HG02623 (cell line): ENCODE measurements at regions not wholly inside any gene's neighbourhood (a gene's known extent, or its start where the extent isn't known, plus 50 kb on each side); places are given as distances from the start of the nearest gene placed in this dataset.

Experiments used
- ATAC-seq: cut with Tn5 transposase; IDR thresholded peaks from one replicate; pipeline ENCODE4 v1.9.1; 2021; ENCODE audit warnings: moderate library complexity; ENCODE audit not compliant: unreplicated experiment

GRCh38 chr17:70230850-70231640 is 61.7 kb downstream of the KCNJ2 start:
- no peak for ATAC-seq

- no peak for ATAC-seq
Measured at GRCh38 chr17:70232466-70232865, 63.1 kb downstream of the KCNJ2 start.

- ATAC-seq = no peak
Measured at GRCh38 chr17:70235252-70235651, 65.9 kb downstream of the KCNJ2 start.

- no peak for ATAC-seq
Measured at GRCh38 chr17:70238228-70238627, 68.9 kb downstream of the KCNJ2 start.

- ATAC-seq = no peak
Measured at GRCh38 chr17:70238646-70239045, 69.3 kb downstream of the KCNJ2 start.

- no peak for ATAC-seq
Measured at GRCh38 chr17:70239391-70239826, 70.1 kb downstream of the KCNJ2 start.

GRCh38 chr17:70241071-70241470 is 71.7 kb downstream of the KCNJ2 start:
- no peak for ATAC-seq

GRCh38 chr17:70242781-70243437 is 73.6 kb downstream of the KCNJ2 start:
- no peak for ATAC-seq

- no peak for ATAC-seq
Measured at GRCh38 chr17:70251706-70252105, 82.4 kb downstream of the KCNJ2 start.

- ATAC-seq = no peak
Measured at GRCh38 chr17:70254735-70255460, 85.6 kb downstream of the KCNJ2 start.

GRCh38 chr17:70256751-70257150 is 87.4 kb downstream of the KCNJ2 start:
- no peak for ATAC-seq

GRCh38 chr17:70258465-70258864 is 89.1 kb downstream of the KCNJ2 start:
- no peak for ATAC-seq

- ATAC-seq = no peak
Measured at GRCh38 chr17:70259400-70259799, 90.1 kb downstream of the KCNJ2 start.

- no peak for ATAC-seq
Measured at GRCh38 chr17:70261170-70261569, 91.8 kb downstream of the KCNJ2 start.

- ATAC-seq = no peak
Measured at GRCh38 chr17:70265471-70265870, 96.1 kb downstream of the KCNJ2 start.

- ATAC-seq = no peak
Measured at GRCh38 chr17:70266394-70266793, 97.1 kb downstream of the KCNJ2 start.

- no peak for ATAC-seq
Measured at GRCh38 chr17:70268383-70268782, 99.1 kb downstream of the KCNJ2 start.

GRCh38 chr17:70270554-70270953 is 101.2 kb downstream of the KCNJ2 start:
- no peak for ATAC-seq

- ATAC-seq = no peak
Measured at GRCh38 chr17:70271200-70271599, 101.9 kb downstream of the KCNJ2 start.

- no peak for ATAC-seq
Measured at GRCh38 chr17:70271672-70272071, 102.3 kb downstream of the KCNJ2 start.

GRCh38 chr17:70274255-70274654 is 104.9 kb downstream of the KCNJ2 start:
- ATAC-seq = no peak

- ATAC-seq = no peak
Measured at GRCh38 chr17:70276906-70277305, 107.6 kb downstream of the KCNJ2 start.
